ENCODE measurements at regions not wholly inside any gene's neighbourhood (a gene's known extent, or its start where the extent isn't known, plus 50 kb on each side); places are given as distances from the start of the nearest gene placed in this dataset.

- H3K27me3 Mint-ChIP-seq (ENCODE audit: low read depth) = peaks cover 38% of the 10 kb centered on the region
- H3K4me3 Mint-ChIP-seq = no peak overlapping the region
- H3K4me1 Mint-ChIP-seq = peaks cover 12% of the 10 kb centered on the region
- H3K9me3 Mint-ChIP-seq = no peaks in the 10 kb centered on the region
- H3K36me3 Mint-ChIP-seq = no peaks in the 10 kb centered on the region
- H3K27ac Mint-ChIP-seq = no peak overlapping the region
- no peak for DNase-seq (ENCODE audit: low spot score in 2 of 2, unreplicated experiment in 2 of 2)
- TF ChIP-seq, protein P1, sequence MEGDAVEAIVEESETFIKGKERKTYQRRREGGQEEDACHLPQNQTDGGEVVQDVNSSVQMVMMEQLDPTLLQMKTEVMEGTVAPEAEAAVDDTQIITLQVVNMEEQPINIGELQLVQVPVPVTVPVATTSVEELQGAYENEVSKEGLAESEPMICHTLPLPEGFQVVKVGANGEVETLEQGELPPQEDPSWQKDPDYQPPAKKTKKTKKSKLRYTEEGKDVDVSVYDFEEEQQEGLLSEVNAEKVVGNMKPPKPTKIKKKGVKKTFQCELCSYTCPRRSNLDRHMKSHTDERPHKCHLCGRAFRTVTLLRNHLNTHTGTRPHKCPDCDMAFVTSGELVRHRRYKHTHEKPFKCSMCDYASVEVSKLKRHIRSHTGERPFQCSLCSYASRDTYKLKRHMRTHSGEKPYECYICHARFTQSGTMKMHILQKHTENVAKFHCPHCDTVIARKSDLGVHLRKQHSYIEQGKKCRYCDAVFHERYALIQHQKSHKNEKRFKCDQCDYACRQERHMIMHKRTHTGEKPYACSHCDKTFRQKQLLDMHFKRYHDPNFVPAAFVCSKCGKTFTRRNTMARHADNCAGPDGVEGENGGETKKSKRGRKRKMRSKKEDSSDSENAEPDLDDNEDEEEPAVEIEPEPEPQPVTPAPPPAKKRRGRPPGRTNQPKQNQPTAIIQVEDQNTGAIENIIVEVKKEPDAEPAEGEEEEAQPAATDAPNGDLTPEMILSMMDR (IDR thresholded peaks at IDR 0.05; ENCODE audit: unreplicated experiment) = no peak
These were observed 133.7 kb upstream of the CTTNBP2NL start for GRCh38 chr1:112262316-112262715.

GRCh38 chr1:112263042-112263441 is 133.0 kb upstream of the CTTNBP2NL start:
- no peak overlapping the region for H3K27ac Mint-ChIP-seq

DNA sequence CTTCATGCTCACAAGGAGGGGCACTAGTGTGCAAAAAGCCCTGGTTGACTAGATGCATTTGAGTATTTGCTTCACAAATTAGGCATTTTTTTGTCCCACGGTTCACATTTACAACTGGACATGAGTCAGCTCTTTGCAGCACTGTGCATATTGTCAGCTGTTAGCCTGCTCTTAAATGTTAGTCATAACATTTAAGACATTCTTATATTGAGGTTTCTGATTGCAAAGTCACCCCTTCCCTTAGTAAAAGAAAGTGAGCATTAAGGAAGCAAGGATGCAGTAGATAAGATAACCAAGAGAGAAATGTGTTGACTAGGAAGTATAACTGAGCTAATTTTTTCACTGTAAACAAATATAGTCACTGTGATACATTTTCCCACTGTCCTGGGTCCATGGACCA is 132.6 kb upstream of the CTTNBP2NL start:
- Mint-ChIP-seq H3K27ac (peak overlapping the region; percentile 42), H3K27me3 (ENCODE audit: low read depth) (peaks cover 31% of the 10 kb centered on the region), H3K36me3 (no peaks in the 10 kb centered on the region), H3K4me3 (no peak overlapping the region), H3K4me1 (peaks cover 12% of the 10 kb centered on the region), H3K9me3 (no peaks in the 10 kb centered on the region)
- no peak for DNase-seq (ENCODE audit: low spot score in 2 of 2, unreplicated experiment in 2 of 2)
- TF ChIP-seq, protein P1 (IDR thresholded peaks at IDR 0.05; ENCODE audit: unreplicated experiment) = no peak

More at GRCh38 chr1:112263042-112263441, 133.0 kb upstream of the CTTNBP2NL start:
- no peak for DNase-seq (ENCODE audit: low spot score in 2 of 2, unreplicated experiment in 2 of 2)
- H3K4me1 Mint-ChIP-seq = peaks cover 12% of the 10 kb centered on the region
- H3K27me3 Mint-ChIP-seq (ENCODE audit: low read depth) = peaks cover 35% of the 10 kb centered on the region
- H3K4me3 Mint-ChIP-seq = no peak overlapping the region
- no peaks in the 10 kb centered on the region for H3K9me3 Mint-ChIP-seq
- TF ChIP-seq, protein P1 (IDR thresholded peaks at IDR 0.05; ENCODE audit: unreplicated experiment) = no peak
- H3K36me3 Mint-ChIP-seq = no peaks in the 10 kb centered on the region

GRCh38 chr1:112264010-112264409 is 132.0 kb upstream of the CTTNBP2NL start:
- Mint-ChIP-seq H3K4me3 (no peak overlapping the region), H3K27me3 (ENCODE audit: low read depth) (peaks cover 25% of the 10 kb centered on the region), H3K4me1 (peaks cover 12% of the 10 kb centered on the region), H3K9me3 (no peaks in the 10 kb centered on the region), H3K27ac (peak overlapping the region; percentile 42), H3K36me3 (no peaks in the 10 kb centered on the region)
- TF ChIP-seq, protein P1 (IDR thresholded peaks at IDR 0.05; ENCODE audit: unreplicated experiment) = no peak
- DNase-seq (ENCODE audit: low spot score in 2 of 2, unreplicated experiment in 2 of 2) = no peak

- DNase-seq (ENCODE audit: low spot score in 2 of 2, unreplicated experiment in 2 of 2) = no peak
- TF ChIP-seq, protein P1 (IDR thresholded peaks at IDR 0.05; ENCODE audit: unreplicated experiment) = no peak
- peak overlapping the region; percentile 21 for H3K27ac Mint-ChIP-seq
- peaks cover 24% of the 10 kb centered on the region for H3K27me3 Mint-ChIP-seq (ENCODE audit: low read depth)
- H3K9me3 Mint-ChIP-seq = no peaks in the 10 kb centered on the region
- H3K4me3 Mint-ChIP-seq = no peak overlapping the region
- peaks cover 12% of the 10 kb centered on the region for H3K4me1 Mint-ChIP-seq
- H3K36me3 Mint-ChIP-seq = no peaks in the 10 kb centered on the region
These were observed 131.5 kb upstream of the CTTNBP2NL start for GRCh38 chr1:112264553-112264952.

GRCh38 chr1:112265931-112266330 is 130.1 kb upstream of the CTTNBP2NL start:
- Mint-ChIP-seq H3K4me1 (peaks cover 12% of the 10 kb centered on the region), H3K36me3 (no peaks in the 10 kb centered on the region), H3K27ac (no peak overlapping the region), H3K27me3 (ENCODE audit: low read depth) (peaks cover 28% of the 10 kb centered on the region), H3K4me3 (no peak overlapping the region), H3K9me3 (no peaks in the 10 kb centered on the region)
- TF ChIP-seq, protein P1 (IDR thresholded peaks at IDR 0.05; ENCODE audit: unreplicated experiment) = no peak
- DNase-seq (ENCODE audit: low spot score in 2 of 2, unreplicated experiment in 2 of 2) = no peak

Measured in mesothelial cell of epicardium (in vitro differentiated cells).